HEK293 (cell line): ENCODE measurements at regions not wholly inside any gene's neighbourhood (a gene's known extent, or its start where the extent isn't known, plus 50 kb on each side); places are given as distances from the start of the nearest gene placed in this dataset.

ENCODE experiments used
- GFI1B ChIP-seq: fragments of 450-650 bp; formaldehyde crosslinking; IDR thresholded peaks from 2 replicates; pipeline ENCODE4 v1.5.1; 2016; ENCODE audit warnings: missing biosample characterization, missing genetic modification characterization
- KLF17 ChIP-seq: fragments of 450-650 bp; formaldehyde crosslinking; IDR thresholded peaks from 2 replicates; pipeline ENCODE4 v1.5.1; 2016; ENCODE audit warnings: missing biosample characterization, missing genetic modification characterization
- REST ChIP-seq: fragments of 450-650 bp; formaldehyde crosslinking; IDR thresholded peaks from 2 replicates; pipeline ENCODE4 v1.5.1; 2016; ENCODE audit warnings: missing biosample characterization, missing genetic modification characterization
- SALL2 ChIP-seq: fragments of 450-650 bp; formaldehyde crosslinking; IDR thresholded peaks from 2 replicates; pipeline ENCODE4 v1.5.0; 2017; ENCODE audit warnings: missing biosample characterization, mild to moderate bottlenecking, missing genetic modification characterization, borderline replicate concordance
- ZBTB49 ChIP-seq: fragments of 450-650 bp; formaldehyde crosslinking; IDR thresholded peaks from 2 replicates; pipeline ENCODE4 v1.5.1; 2016; ENCODE audit warnings: missing biosample characterization, missing genetic modification characterization, low read depth
- ZBTB7A ChIP-seq: fragments of 450-650 bp; formaldehyde crosslinking; IDR thresholded peaks from 2 replicates; pipeline ENCODE4 v1.5.1; 2016; ENCODE audit warnings: low read depth, missing biosample characterization, missing genetic modification characterization
- ZEB2 ChIP-seq: fragments of 450-650 bp; formaldehyde crosslinking; IDR thresholded peaks from 2 replicates; pipeline ENCODE4 v1.5.1; 2016; ENCODE audit warnings: missing biosample characterization, missing genetic modification characterization
- ZNF16 ChIP-seq: fragments of 450-650 bp; formaldehyde crosslinking; IDR thresholded peaks from 2 replicates; pipeline ENCODE4 v1.5.1; 2016; ENCODE audit warnings: low read depth, missing biosample characterization, missing genetic modification characterization
- ZNF175 ChIP-seq: fragments of 450-650 bp; formaldehyde crosslinking; IDR thresholded peaks from 2 replicates; pipeline ENCODE4 v1.5.1; 2016; ENCODE audit warnings: missing biosample characterization, missing genetic modification characterization
- ZNF214 ChIP-seq: fragments of 450-650 bp; formaldehyde crosslinking; IDR thresholded peaks from 2 replicates; pipeline ENCODE4 v1.5.1; 2017; ENCODE audit warnings: missing biosample characterization, mild to moderate bottlenecking, missing genetic modification characterization, borderline replicate concordance
- ZNF280C ChIP-seq: fragments of 450-650 bp; formaldehyde crosslinking; IDR thresholded peaks from 2 replicates; pipeline ENCODE4 v1.5.1; 2016; ENCODE audit warnings: missing biosample characterization, missing genetic modification characterization
- ZNF311 ChIP-seq: fragments of 450-650 bp; formaldehyde crosslinking; IDR thresholded peaks from 2 replicates; pipeline ENCODE4 v1.5.1; 2017; ENCODE audit warnings: missing biosample characterization, missing genetic modification characterization, borderline replicate concordance
- ZNF335 ChIP-seq: fragments of 450-650 bp; formaldehyde crosslinking; conservative IDR thresholded peaks from 2 replicates; pipeline ENCODE4 v1.5.1; 2016; ENCODE audit warnings: missing biosample characterization, missing genetic modification characterization
- ZNF366 ChIP-seq: fragments of 450-650 bp; formaldehyde crosslinking; conservative IDR thresholded peaks from 2 replicates; pipeline ENCODE4 v1.5.1; 2016; ENCODE audit warnings: missing biosample characterization, missing genetic modification characterization
- ZNF394 ChIP-seq: fragments of 450-650 bp; formaldehyde crosslinking; IDR thresholded peaks from 2 replicates; pipeline ENCODE4 v1.5.1; 2016; ENCODE audit warnings: missing biosample characterization, missing genetic modification characterization, mild to moderate bottlenecking, moderate library complexity, borderline replicate concordance
- ZNF449 ChIP-seq: fragments of 450-650 bp; formaldehyde crosslinking; IDR thresholded peaks from 2 replicates; pipeline ENCODE4 v1.5.1; 2017; ENCODE audit warnings: missing biosample characterization, mild to moderate bottlenecking, missing genetic modification characterization, moderate library complexity
- ZNF48 ChIP-seq: fragments of 450-650 bp; formaldehyde crosslinking; IDR thresholded peaks from 2 replicates; pipeline ENCODE4 v1.5.1; 2016; ENCODE audit warnings: missing biosample characterization, missing genetic modification characterization
- ZNF596 ChIP-seq: fragments of 450-650 bp; IDR thresholded peaks from 2 replicates; pipeline ENCODE4 v1.5.0; 2018; ENCODE audit warnings: missing biosample characterization, mild to moderate bottlenecking, missing genetic modification characterization, moderate library complexity
- ZNF600 ChIP-seq: fragments of 450-650 bp; formaldehyde crosslinking; IDR thresholded peaks from 2 replicates; pipeline ENCODE4 v1.5.1; 2016; ENCODE audit warnings: missing biosample characterization, missing genetic modification characterization
- ZNF621 ChIP-seq: fragments of 450-650 bp; formaldehyde crosslinking; IDR thresholded peaks from 2 replicates; pipeline ENCODE4 v1.5.1; 2017; ENCODE audit warnings: missing biosample characterization, missing genetic modification characterization
- ZNF626 ChIP-seq: fragments of 450-650 bp; sonication (Bioruptor Pico); formaldehyde crosslinking; IDR thresholded peaks from 2 replicates; pipeline ENCODE4 v1.5.1; 2018; ENCODE audit warnings: missing biosample characterization, missing genetic modification characterization, inconsistent platforms
- ZNF645 ChIP-seq: fragments of 450-650 bp; formaldehyde crosslinking; IDR thresholded peaks from 2 replicates; pipeline ENCODE4; 2016; ENCODE audit warnings: missing biosample characterization, missing genetic modification characterization
- ZNF692 ChIP-seq: fragments of 450-650 bp; formaldehyde crosslinking; IDR thresholded peaks from 2 replicates; pipeline ENCODE4 v1.5.1; 2016; ENCODE audit warnings: missing biosample characterization, missing genetic modification characterization
- ZNF707 ChIP-seq: fragments of 450-650 bp; formaldehyde crosslinking; IDR thresholded peaks from 2 replicates; pipeline ENCODE4 v1.5.1; 2016; ENCODE audit warnings: missing biosample characterization, missing genetic modification characterization
- ZSCAN5A ChIP-seq: fragments of 450-650 bp; formaldehyde crosslinking; IDR thresholded peaks from 2 replicates; pipeline ENCODE4 v1.5.1; 2016; ENCODE audit warnings: missing biosample characterization, missing genetic modification characterization
- ZXDB ChIP-seq: fragments of 450-650 bp; formaldehyde crosslinking; IDR thresholded peaks from 2 replicates; pipeline ENCODE4 v1.5.1; 2016; ENCODE audit warnings: missing biosample characterization, missing genetic modification characterization

GRCh38 chr4:181008164-181008563 lies 1235.0 kb upstream of the TENM3 start (continued):
- TF ChIP-seq ZNF280C (tag by site-specific recombination): no peak
- TF ChIP-seq ZNF626 (tag by site-specific recombination): no peak
- no peak for TF ChIP-seq ZBTB7A (tag by site-specific recombination)
- no peak for TF ChIP-seq ZNF449
- no peak for TF ChIP-seq ZXDB (tag by site-specific recombination)
- no peak for TF ChIP-seq ZNF645 (tag by site-specific recombination)
- no peak for TF ChIP-seq ZNF214 (tag by site-specific recombination)
- TF ChIP-seq ZNF175 (tag by site-specific recombination): no peak
- TF ChIP-seq SALL2: no peak
- TF ChIP-seq ZNF366: peak; percentile 90
- no peak for TF ChIP-seq ZNF692 (tag by site-specific recombination)
- TF ChIP-seq ZNF621 (tag by site-specific recombination): no peak
- no peak for TF ChIP-seq ZNF394 (tag by site-specific recombination)
- no peak for TF ChIP-seq ZNF311 (tag by site-specific recombination)
- no peak for TF ChIP-seq ZNF335 (tag by site-specific recombination)
- peak; percentile 48; the same call in 1 of the 2 replicates for TF ChIP-seq ZEB2 (tag by site-specific recombination)
- no peak for TF ChIP-seq ZBTB49 (tag by site-specific recombination)
- no peak for TF ChIP-seq ZNF16 (tag by site-specific recombination)
- TF ChIP-seq KLF17 (tag by site-specific recombination): no peak
- no peak for TF ChIP-seq ZNF596 (tag by site-specific recombination)
- TF ChIP-seq ZNF707 (tag by site-specific recombination): no peak
- no peak for TF ChIP-seq GFI1B
- no peak for TF ChIP-seq ZNF48 (tag by site-specific recombination)
- TF ChIP-seq ZNF600 (tag by site-specific recombination): no peak
- no peak for TF ChIP-seq ZSCAN5A (tag by site-specific recombination)
- TF ChIP-seq REST (tag by site-specific recombination): no peak
